Prostate gland (tissue), 2 donors: ENCODE measurements at regions not wholly inside any gene's neighbourhood (a gene's known extent, or its start where the extent isn't known, plus 50 kb on each side); places are given as distances from the start of the nearest gene placed in this dataset.

Experiments
- CTCF ChIP-seq, 4 experiments: fragments of 200-600 bp in 2 of 4; fragments of 450-650 bp in 2 of 4; sonication (generic) in 2 of 4; IDR thresholded peaks; 1 replicate in 3 of 4; 2 replicates in 1 of 4; pipeline ENCODE4 v1.5.1; 2016 to 2019; ENCODE audit warnings: antibody characterized with exemption in 4 of 4, mild to moderate bottlenecking in 2 of 4, moderate library complexity in 2 of 4
- POLR2A ChIP-seq: fragments of 450-650 bp; IDR thresholded peaks from one replicate; pipeline ENCODE4 v1.6.1; 2016; ENCODE audit warnings: antibody characterized with exemption, mild to moderate bottlenecking
- POLR2AphosphoS5 ChIP-seq: sonication (generic); formaldehyde crosslinking; IDR thresholded peaks from one replicate; pipeline ENCODE4 v1.6.1; 2017; ENCODE audit warnings: antibody characterized with exemption

DNA sequence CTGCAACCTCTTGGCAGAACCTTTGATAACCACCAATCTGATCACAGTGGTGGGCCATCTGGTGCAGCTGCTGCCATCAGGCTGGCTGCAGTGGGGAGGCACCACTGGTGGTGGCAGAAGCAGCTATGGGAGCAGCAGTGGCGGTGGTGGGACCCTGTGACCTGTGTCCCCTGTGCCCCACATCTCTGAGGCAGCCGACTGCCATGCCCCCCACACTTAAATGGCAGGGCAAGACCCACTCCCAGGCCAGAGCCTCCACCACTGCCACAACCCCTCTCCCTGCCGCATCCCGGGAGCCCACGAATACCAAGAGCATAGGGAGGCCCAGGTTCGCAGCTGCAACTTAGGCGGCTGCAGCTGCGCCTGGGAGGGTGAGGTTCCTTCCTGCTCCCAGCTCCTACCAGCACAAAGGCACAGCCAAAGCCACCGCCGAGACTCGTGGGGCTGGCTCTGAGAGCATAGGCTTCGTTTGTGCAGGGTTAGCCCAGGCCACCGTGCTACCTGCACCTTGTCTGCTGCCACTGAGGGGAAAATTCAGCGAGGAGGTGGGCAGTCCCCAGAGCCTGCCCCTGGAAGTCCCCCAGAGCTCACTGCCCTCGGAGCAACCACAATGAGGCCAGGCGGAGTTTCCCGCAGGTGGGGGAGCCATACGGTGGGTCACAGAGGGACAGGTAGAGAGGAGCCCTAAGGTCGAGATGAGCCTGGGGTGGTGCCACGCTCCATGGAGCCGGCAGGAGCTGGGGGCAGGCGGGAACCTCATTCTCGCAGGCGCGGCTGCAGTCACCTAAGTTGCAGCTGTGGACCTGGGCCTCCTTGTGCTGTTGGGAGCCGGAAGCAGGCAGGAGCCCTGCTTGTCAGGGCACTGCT lies 518.7 kb downstream of the RWDD3 start:
- TF ChIP-seq POLR2AphosphoS5 (no peak), CTCF (IDR thresholded peaks at IDR 0.05) (no peak), POLR2A (no peak)
